Nephron progenitor cell (in vitro differentiated cells): ENCODE measurements at regions not wholly inside any gene's neighbourhood (a gene's known extent, or its start where the extent isn't known, plus 50 kb on each side); places are given as distances from the start of the nearest gene placed in this dataset.

ENCODE experiments used
- DNase-seq: peaks from one replicate; pipeline ENCODE4 v3.0.0; 2021
- H3K27ac Mint-ChIP-seq: 2 replicates; pipeline ENCODE4 v1.8.0; 2021; ENCODE audit warnings: mild to moderate bottlenecking, moderate library complexity, mixed read lengths
- H3K27me3 Mint-ChIP-seq: 2 replicates; pipeline ENCODE4 v1.8.0; 2021; ENCODE audit warnings: mild to moderate bottlenecking, low read depth, mixed read lengths; ENCODE audit not compliant: poor library complexity
- H3K36me3 Mint-ChIP-seq: 2 replicates; pipeline ENCODE4 v1.8.0; 2021; ENCODE audit warnings: low read depth, mixed read lengths
- H3K4me1 Mint-ChIP-seq: 2 replicates; pipeline ENCODE4 v1.8.0; 2021; ENCODE audit warnings: mixed read lengths
- H3K4me3 Mint-ChIP-seq: 2 replicates; pipeline ENCODE4 v1.8.0; 2021; ENCODE audit warnings: mild to moderate bottlenecking, moderate library complexity, mixed read lengths
- H3K9me3 Mint-ChIP-seq: 2 replicates; pipeline ENCODE4 v1.8.0; 2021; ENCODE audit warnings: mild to moderate bottlenecking, moderate library complexity, mixed read lengths
- TF ChIP-seq, protein P1 (sequence below): fragments of 200-600 bp; sonication (generic); IDR thresholded peaks from 2 replicates; pipeline ENCODE4 v1.5.0; 2021; ENCODE audit warnings: antibody characterized with exemption

DNA sequence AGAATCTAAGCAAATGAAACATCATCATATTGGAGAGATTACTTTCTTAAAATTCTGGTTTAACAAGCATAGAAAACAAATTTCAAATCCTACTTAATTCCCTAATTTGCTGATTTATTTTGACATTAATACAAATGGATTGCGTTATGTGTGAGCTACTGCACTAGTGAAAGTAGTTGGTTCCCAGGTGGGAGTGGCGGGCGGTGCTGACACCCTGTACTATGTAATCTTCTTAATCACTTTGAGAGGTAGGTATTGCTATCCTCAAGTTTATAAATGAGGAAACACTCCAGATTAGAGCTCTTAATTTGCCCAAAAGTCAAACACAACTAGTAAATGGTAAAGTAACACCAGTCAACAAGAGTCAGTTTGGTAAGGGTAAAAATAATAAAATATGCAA, 131.1 kb downstream of the ELAPOR2 start:
- Mint-ChIP-seq H3K4me3 (no peak overlapping the region), H3K4me1 (no peaks in the 10 kb centered on the region), H3K27ac (no peak overlapping the region), H3K27me3 (no peaks in the 10 kb centered on the region), H3K36me3 (peaks cover 10% of the 10 kb centered on the region), H3K9me3 (no peaks in the 10 kb centered on the region)
- no peak for DNase-seq
- TF ChIP-seq, protein P1, sequence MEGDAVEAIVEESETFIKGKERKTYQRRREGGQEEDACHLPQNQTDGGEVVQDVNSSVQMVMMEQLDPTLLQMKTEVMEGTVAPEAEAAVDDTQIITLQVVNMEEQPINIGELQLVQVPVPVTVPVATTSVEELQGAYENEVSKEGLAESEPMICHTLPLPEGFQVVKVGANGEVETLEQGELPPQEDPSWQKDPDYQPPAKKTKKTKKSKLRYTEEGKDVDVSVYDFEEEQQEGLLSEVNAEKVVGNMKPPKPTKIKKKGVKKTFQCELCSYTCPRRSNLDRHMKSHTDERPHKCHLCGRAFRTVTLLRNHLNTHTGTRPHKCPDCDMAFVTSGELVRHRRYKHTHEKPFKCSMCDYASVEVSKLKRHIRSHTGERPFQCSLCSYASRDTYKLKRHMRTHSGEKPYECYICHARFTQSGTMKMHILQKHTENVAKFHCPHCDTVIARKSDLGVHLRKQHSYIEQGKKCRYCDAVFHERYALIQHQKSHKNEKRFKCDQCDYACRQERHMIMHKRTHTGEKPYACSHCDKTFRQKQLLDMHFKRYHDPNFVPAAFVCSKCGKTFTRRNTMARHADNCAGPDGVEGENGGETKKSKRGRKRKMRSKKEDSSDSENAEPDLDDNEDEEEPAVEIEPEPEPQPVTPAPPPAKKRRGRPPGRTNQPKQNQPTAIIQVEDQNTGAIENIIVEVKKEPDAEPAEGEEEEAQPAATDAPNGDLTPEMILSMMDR, result no peak

DNA sequence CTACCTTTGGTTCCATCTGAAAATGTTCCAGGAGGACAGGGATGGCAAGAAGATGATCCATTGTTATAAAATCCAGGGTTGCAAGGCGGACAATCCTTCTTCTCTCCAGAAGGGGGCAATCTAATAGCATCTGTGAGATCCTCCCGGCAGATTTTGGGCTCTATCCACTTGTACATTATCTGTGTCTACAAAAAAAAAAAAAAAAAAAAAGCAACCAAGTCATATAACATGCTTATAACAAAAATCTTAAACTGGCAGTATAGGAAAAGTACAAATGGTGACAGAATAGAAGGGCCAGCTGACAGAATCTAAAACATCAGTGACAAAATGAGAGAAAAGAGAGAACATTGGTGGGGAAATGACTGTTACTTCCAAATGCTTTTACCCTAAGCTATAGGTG, 132.7 kb downstream of the ELAPOR2 start:
- H3K4me3 Mint-ChIP-seq, result no peak overlapping the region
- no peaks in the 10 kb centered on the region for H3K4me1 Mint-ChIP-seq
- DNase-seq, result peak; percentile 29
- no peak overlapping the region for H3K27ac Mint-ChIP-seq
- TF ChIP-seq, protein P1, result peak; percentile 63
- H3K27me3 Mint-ChIP-seq, result no peaks in the 10 kb centered on the region
- H3K36me3 Mint-ChIP-seq, result peaks cover 10% of the 10 kb centered on the region
- no peaks in the 10 kb centered on the region for H3K9me3 Mint-ChIP-seq

DNA sequence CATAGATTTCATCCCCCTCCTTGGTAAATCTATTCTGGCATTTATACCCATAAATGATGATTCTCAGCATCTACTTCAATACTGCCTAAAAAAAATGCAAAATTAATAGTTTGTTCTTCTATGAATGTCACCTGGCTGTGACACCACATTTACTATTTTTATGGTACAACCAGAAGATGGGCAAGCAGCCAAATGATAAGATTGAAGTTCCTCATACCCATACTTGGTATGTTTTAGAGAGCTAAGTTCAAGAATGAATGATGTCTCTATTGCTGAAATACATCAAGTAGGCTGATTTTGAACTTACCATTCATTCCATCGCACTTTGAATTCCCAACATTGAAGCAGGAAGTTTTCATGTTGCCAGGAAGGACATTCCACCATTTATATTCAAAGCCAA, 134.2 kb downstream of the ELAPOR2 start:
- Mint-ChIP-seq H3K36me3 (peaks cover 5% of the 10 kb centered on the region), H3K4me3 (no peak overlapping the region), H3K4me1 (no peaks in the 10 kb centered on the region), H3K9me3 (no peaks in the 10 kb centered on the region), H3K27me3 (no peaks in the 10 kb centered on the region), H3K27ac (no peak overlapping the region)
- no peak for DNase-seq
- TF ChIP-seq, protein P1, result no peak

DNA sequence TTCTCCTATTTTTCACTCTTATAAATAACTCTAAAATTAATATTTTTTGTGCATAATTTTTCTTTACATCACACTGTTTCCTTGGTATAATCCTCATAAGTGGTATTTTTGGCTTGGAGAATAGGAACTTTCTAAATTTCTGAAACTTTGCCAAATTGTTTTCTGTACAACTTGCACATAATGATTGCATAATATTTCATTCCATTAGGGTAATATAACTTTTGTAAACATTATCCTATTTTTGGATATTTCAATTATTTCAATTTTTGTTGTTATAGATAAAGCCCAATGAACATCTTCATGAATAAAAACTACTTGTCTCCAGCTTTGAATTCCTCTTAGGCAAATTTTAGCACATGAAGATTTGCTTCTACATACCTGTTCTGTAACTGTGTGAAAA, 135.9 kb downstream of the ELAPOR2 start:
- Mint-ChIP-seq H3K27ac (no peak overlapping the region), H3K27me3 (no peaks in the 10 kb centered on the region), H3K36me3 (peaks cover 7% of the 10 kb centered on the region), H3K4me1 (no peaks in the 10 kb centered on the region), H3K9me3 (no peaks in the 10 kb centered on the region), H3K4me3 (no peak overlapping the region)
- TF ChIP-seq, protein P1, result no peak
- DNase-seq, result no peak

DNA sequence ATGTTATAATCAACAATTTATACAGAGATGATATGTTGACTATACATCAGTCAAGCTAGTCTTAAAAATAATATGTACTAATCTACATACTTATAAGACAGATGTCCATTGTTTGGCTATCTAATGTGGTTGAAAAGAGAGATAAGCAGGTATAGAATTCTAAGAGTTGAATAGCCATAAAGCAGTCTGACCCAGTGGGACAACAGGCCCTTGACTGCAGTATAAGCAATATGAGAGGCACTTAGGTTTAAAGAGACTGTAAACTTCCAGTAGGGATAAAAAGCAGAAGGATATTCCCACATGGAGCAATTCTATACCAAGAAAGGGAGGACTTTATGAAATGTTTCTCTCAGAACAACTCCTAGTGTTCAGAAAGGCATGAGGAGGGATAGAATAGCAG, 139.3 kb downstream of the ELAPOR2 start:
- H3K27ac Mint-ChIP-seq, result no peak overlapping the region
- H3K36me3 Mint-ChIP-seq, result peaks cover 23% of the 10 kb centered on the region
- no peaks in the 10 kb centered on the region for H3K4me1 Mint-ChIP-seq
- no peaks in the 10 kb centered on the region for H3K9me3 Mint-ChIP-seq
- H3K4me3 Mint-ChIP-seq, result no peak overlapping the region
- no peaks in the 10 kb centered on the region for H3K27me3 Mint-ChIP-seq
- DNase-seq, result no peak
- TF ChIP-seq, protein P1, result no peak

DNA sequence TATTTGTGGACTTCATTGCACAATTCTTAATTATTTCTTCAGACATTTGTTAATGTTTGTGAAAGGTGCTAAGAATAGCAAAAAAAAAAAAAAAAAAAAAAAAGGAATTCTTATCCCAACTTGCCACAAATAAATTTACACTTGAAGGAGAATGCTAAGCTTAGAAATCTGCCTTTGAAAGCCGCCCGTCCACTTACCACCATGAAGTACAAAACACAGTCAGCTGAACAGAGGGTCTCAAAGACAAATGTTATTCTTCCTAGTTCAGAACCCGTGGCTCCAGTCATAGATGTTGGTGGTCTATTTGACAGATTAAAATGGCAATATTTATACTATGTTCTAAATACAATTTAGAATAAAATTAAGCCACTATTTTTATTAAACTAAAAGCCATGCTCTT, 141.2 kb downstream of the ELAPOR2 start:
- TF ChIP-seq, protein P1, result no peak
- H3K27me3 Mint-ChIP-seq, result no peaks in the 10 kb centered on the region
- H3K36me3 Mint-ChIP-seq, result peaks cover 27% of the 10 kb centered on the region
- H3K4me1 Mint-ChIP-seq, result no peaks in the 10 kb centered on the region
- H3K27ac Mint-ChIP-seq, result no peak overlapping the region
- H3K9me3 Mint-ChIP-seq, result no peaks in the 10 kb centered on the region
- no peak for DNase-seq
- no peak overlapping the region for H3K4me3 Mint-ChIP-seq
